Subcutaneous abdominal adipose tissue (tissue), 5 donors: ENCODE measurements at regions not wholly inside any gene's neighbourhood (a gene's known extent, or its start where the extent isn't known, plus 50 kb on each side); places are given as distances from the start of the nearest gene placed in this dataset.
"Not testable (repeated sequence)": the region's sequence is repeated elsewhere in the genome, so short reads cannot be mapped to it uniquely, and the experiment has no call there.

Experiments used
- H3K27ac ChIP-seq: one replicate; pipeline ENCODE4 v1.7.0; 2013; ENCODE audit warnings: low read depth, mild to moderate bottlenecking, inconsistent platforms, low read length, moderate library complexity
- H3K27me3 ChIP-seq, 5 donors: one replicate each; pipeline ENCODE4 v1.7.0; 2013; ENCODE audit warnings: low read length in 5 of 5, inconsistent platforms in 1 of 5; ENCODE audit not compliant: control insufficient read depth in 5 of 5, insufficient read depth in 4 of 5
- H3K36me3 ChIP-seq, 5 donors: one replicate each; pipeline ENCODE4 v1.7.0; 2013; ENCODE audit warnings: low read length in 5 of 5; ENCODE audit not compliant: control insufficient read depth in 5 of 5, insufficient read depth in 5 of 5
- H3K4me1 ChIP-seq, 5 donors: one replicate each; pipeline ENCODE4 v1.7.0; 2013; ENCODE audit warnings: low read length in 5 of 5, mild to moderate bottlenecking in 3 of 5, moderate library complexity in 1 of 5; ENCODE audit not compliant: control insufficient read depth in 5 of 5, insufficient read depth in 5 of 5
- H3K4me3 ChIP-seq, 5 donors: one replicate each; pipeline ENCODE4 v1.7.0; 2013; ENCODE audit warnings: low read length in 5 of 5, low read depth in 1 of 5
- H3K9ac ChIP-seq, 5 donors: one replicate each; pipeline ENCODE4 v1.7.0; 2013; ENCODE audit warnings: low read length in 5 of 5, mild to moderate bottlenecking in 4 of 5, moderate library complexity in 3 of 5
- H3K9me3 ChIP-seq, 5 donors: one replicate each; pipeline ENCODE4 v1.7.0; 2013; ENCODE audit warnings: low read length in 5 of 5; ENCODE audit not compliant: control insufficient read depth in 5 of 5
- donor health status: healthy.
- donor health status: healthy.
- donor health status: healthy.
- donor health status: healthy.
- donor health status: healthy.

- Histone ChIP-seq H3K4me1 (no peaks in the 10 kb centered on the region), H3K36me3 (no peaks in the 10 kb centered on the region), H3K4me3 (no peak overlapping the region), H3K27me3 (no peaks in the 10 kb centered on the region), H3K9me3 (peaks cover 10 to 36% (median 29%) of the 10 kb centered on the region in 5 donors), H3K9ac (no peak overlapping the region), H3K27ac (no peak overlapping the region)
Observed at GRCh38 chr15:95690631-95691340, 639.7 kb upstream of the NR2F2 start.

- H3K27me3 ChIP-seq, result no peaks in the 10 kb centered on the region
- H3K4me1 ChIP-seq, result no peaks in the 10 kb centered on the region
- H3K4me3 ChIP-seq, result no peak overlapping the region
- peaks cover 10 to 36% (median 29%) of the 10 kb centered on the region in 5 donors for H3K9me3 ChIP-seq
- H3K9ac ChIP-seq, result no peak overlapping the region
- H3K27ac ChIP-seq, result no peak overlapping the region
- no peaks in the 10 kb centered on the region for H3K36me3 ChIP-seq
Observed at GRCh38 chr15:95693917-95694316, 636.6 kb upstream of the NR2F2 start.

- H3K9ac ChIP-seq, result no peak overlapping the region
- H3K27me3 ChIP-seq, result no peaks in the 10 kb centered on the region
- no peak overlapping the region for H3K4me3 ChIP-seq
- H3K36me3 ChIP-seq, result no peaks in the 10 kb centered on the region
- no peak overlapping the region for H3K27ac ChIP-seq
- H3K4me1 ChIP-seq, result no peaks in the 10 kb centered on the region
- H3K9me3 ChIP-seq, result peaks cover 21 to 58% (median 43%) of the 10 kb centered on the region in 5 donors
Observed at GRCh38 chr15:95698230-95698629, 632.3 kb upstream of the NR2F2 start.

GRCh38 chr15:95698951-95699350 is 631.5 kb upstream of the NR2F2 start:
- H3K27ac ChIP-seq, result no peak overlapping the region
- H3K9ac ChIP-seq, result no peak overlapping the region
- H3K36me3 ChIP-seq, result no peaks in the 10 kb centered on the region
- H3K27me3 ChIP-seq, result no peaks in the 10 kb centered on the region
- peaks cover 19 to 51% (median 36%) of the 10 kb centered on the region in 5 donors for H3K9me3 ChIP-seq
- H3K4me1 ChIP-seq, result no peaks in the 10 kb centered on the region
- H3K4me3 ChIP-seq, result no peak overlapping the region

- no peak overlapping the region for H3K27ac ChIP-seq
- H3K4me3 ChIP-seq, result no peak overlapping the region
- peaks cover 19 to 46% (median 34%) of the 10 kb centered on the region in 5 donors for H3K9me3 ChIP-seq
- H3K27me3 ChIP-seq, result no peaks in the 10 kb centered on the region
- no peak overlapping the region for H3K9ac ChIP-seq
- H3K36me3 ChIP-seq, result no peaks in the 10 kb centered on the region
- H3K4me1 ChIP-seq, result no peaks in the 10 kb centered on the region
Observed at GRCh38 chr15:95699578-95699977, 630.9 kb upstream of the NR2F2 start.

GRCh38 chr15:95700692-95701091 is 629.8 kb upstream of the NR2F2 start:
- H3K9ac ChIP-seq, H3K27ac ChIP-seq, H3K36me3 ChIP-seq, H3K27me3 ChIP-seq, H3K4me1 ChIP-seq, H3K4me3 ChIP-seq: not testable (repeated sequence)
- H3K9me3 ChIP-seq, result peaks cover 12 to 35% (median 25%) of the 10 kb centered on the region in 5 donors

- H3K27me3 ChIP-seq, result no peaks in the 10 kb centered on the region
- H3K4me1 ChIP-seq, result no peaks in the 10 kb centered on the region
- peak overlapping the region in 1 of 5 donors; percentile 24 for H3K4me3 ChIP-seq
- no peak overlapping the region for H3K9ac ChIP-seq
- H3K36me3 ChIP-seq, result no peaks in the 10 kb centered on the region
- H3K27ac ChIP-seq, result no peak overlapping the region
- H3K9me3 ChIP-seq, result peaks cover 12 to 35% (median 25%) of the 10 kb centered on the region in 5 donors
Observed at GRCh38 chr15:95701410-95701809, 629.1 kb upstream of the NR2F2 start.

GRCh38 chr15:95709959-95710695 is 620.4 kb upstream of the NR2F2 start:
- Histone ChIP-seq H3K36me3 (no peaks in the 10 kb centered on the region), H3K9me3 (no peaks in the 10 kb centered on the region), H3K9ac (no peak overlapping the region), H3K27me3 (no peaks in the 10 kb centered on the region), H3K27ac (no peak overlapping the region), H3K4me3 (no peak overlapping the region), H3K4me1 (no peaks in the 10 kb centered on the region)

GRCh38 chr15:95712785-95713184 is 617.7 kb upstream of the NR2F2 start:
- Histone ChIP-seq H3K4me1 (no peaks in the 10 kb centered on the region), H3K36me3 (no peaks in the 10 kb centered on the region), H3K27me3 (no peaks in the 10 kb centered on the region), H3K9me3 (no peaks in the 10 kb centered on the region), H3K4me3 (no peak overlapping the region), H3K9ac (no peak overlapping the region), H3K27ac (no peak overlapping the region)

- H3K4me3 ChIP-seq, result no peak overlapping the region
- no peaks in the 10 kb centered on the region for H3K36me3 ChIP-seq
- no peaks in the 10 kb centered on the region for H3K9me3 ChIP-seq
- no peak overlapping the region for H3K9ac ChIP-seq
- no peak overlapping the region for H3K27ac ChIP-seq
- H3K27me3 ChIP-seq, result no peaks in the 10 kb centered on the region
- no peaks in the 10 kb centered on the region for H3K4me1 ChIP-seq
Observed at GRCh38 chr15:95713324-95713723, 617.2 kb upstream of the NR2F2 start.
